NCI-H1694 (cell line): ENCODE measurements at regions not wholly inside any gene's neighbourhood (a gene's known extent, or its start where the extent isn't known, plus 50 kb on each side); places are given as distances from the start of the nearest gene placed in this dataset.
"Not testable (repeated sequence)": the region's sequence is repeated elsewhere in the genome, so short reads cannot be mapped to it uniquely, and the experiment has no call there.

Experiments
- DNase-seq: peaks from one replicate; lab custom pipeline; 2025; lab: John Stamatoyannopoulos, UW

DNA sequence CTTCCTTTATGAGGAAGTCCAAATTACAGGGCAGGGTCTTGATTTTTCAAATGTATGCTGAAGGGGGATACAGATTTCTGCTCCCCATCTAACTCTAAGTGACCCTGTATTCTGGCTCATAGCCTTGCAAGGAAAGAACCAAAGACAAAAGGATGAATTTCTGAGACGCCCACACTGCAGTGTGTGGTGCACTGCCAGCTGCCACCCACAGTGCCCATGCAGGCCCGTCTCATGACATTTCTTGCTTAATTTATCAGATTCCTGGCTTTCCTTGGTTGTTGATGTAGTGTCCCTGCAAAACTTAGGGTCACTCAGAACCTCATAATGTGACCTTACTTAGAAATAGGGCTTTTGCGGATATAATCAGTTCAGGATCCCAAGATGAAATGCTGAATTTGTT is 68.0 kb downstream of the CBLN4 start:
- no peak for DNase-seq

DNA sequence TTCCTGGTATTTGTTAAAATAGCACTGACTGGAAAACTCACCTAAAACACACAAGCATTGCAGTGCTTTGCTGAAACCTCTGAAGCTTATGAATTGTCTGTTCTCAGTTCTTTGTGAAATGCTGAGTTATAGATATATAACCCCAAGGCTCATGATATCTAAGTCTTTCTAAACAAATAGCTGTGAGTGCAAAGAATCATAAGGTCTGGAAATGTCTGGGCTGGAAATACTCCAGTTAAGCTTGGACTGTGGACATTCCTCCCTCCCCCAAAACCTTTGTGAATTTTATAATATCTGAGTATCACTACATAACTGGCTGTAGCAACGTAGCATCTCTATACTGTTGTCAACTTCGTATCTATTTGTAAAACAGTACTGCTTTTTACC is 69.1 kb downstream of the CBLN4 start:
- DNase-seq, result no peak

DNA sequence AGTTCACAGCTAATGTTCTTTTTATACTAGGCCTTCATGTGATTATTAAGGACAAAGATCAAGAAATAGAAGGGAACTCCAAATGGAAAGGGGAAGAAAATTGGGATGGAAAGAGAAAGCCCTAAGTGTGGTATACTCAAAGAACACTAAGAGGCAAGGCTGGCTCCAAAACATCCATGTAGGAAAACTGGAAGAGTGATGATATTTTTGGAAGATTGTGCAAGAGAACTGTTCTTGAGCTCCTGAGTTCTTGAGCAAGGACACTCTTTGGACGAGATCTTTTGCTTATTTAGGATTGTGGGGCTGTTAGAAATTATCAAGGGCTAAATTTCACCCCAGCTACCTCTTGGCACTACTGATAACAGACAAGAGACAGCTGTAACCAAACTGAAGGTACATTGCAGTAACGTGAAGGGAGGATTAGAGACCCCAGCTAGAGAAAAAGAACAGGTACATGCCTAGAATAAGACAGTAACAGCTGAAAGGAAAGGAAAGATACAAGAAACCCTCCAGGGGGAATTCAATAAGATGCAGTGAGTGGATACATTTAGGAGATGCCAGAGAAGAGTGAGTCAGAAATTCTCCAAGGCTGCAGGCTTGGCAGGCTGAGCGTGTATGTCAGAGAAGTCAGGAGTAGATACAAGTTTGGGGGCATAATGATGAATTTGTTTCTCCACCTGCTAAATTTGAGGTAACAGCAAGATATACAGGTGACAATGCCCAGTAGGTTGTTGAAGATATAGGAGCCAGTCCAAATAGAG is 69.7 kb downstream of the CBLN4 start:
- no peak for DNase-seq

DNA sequence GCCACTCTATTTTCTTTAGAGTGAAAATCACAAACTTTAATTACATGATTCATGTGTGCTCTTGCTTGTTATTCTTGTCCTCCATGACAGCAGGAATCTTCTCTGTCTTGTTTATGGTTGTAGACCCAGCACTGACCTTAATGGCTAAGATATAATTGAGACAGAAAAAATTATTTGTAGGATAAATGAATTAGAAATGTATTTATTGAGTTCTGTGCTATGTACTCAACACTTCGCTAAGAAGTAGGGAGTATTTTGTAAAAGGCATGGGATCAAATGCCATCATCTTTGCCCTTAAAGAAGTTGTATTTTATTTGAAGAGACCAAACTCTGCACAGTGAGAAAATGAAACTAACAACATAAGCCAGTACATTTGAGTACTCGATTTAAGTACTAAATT is 71.2 kb downstream of the CBLN4 start:
- DNase-seq, result no peak

DNA sequence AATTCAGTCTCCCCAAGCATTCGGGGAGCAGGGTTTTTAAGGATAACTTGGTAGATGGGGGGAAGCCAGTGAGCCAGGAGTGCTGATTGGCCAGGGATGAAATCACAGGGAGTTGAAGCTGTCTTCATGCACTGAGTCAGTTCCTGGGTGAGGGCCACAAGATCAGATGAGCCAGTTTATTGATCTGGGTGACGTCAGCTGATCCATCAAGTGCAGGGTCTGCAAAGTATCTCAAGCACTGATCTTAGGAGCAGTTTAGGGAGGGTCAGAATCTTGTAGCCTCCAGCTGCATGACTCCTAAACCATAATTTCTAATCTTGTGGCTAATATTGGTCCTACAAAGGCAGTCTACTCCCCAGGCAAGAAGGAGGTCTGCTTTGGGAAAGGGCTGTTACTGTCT is 74.4 kb downstream of the CBLN4 start:
- not testable (repeated sequence) for DNase-seq

DNA sequence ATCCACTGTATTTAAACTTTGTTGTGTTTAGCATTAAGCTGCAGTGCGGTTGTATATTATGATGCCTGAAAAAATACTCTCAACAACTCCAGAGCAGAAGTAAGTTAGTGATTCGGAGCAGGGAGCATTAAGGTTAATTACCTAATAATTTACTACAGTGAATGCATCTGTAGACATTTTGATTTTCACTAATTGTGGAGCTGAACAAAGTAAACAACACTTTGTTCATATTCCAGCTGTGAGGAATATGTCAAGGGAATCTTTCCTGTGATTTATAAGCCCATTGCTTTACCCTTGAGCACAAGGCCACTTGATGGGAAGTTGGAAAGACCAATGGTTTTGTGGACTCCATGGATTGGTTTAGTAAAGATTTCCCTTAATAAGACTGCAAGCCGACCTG is 77.1 kb downstream of the CBLN4 start:
- DNase-seq, result no peak

DNA sequence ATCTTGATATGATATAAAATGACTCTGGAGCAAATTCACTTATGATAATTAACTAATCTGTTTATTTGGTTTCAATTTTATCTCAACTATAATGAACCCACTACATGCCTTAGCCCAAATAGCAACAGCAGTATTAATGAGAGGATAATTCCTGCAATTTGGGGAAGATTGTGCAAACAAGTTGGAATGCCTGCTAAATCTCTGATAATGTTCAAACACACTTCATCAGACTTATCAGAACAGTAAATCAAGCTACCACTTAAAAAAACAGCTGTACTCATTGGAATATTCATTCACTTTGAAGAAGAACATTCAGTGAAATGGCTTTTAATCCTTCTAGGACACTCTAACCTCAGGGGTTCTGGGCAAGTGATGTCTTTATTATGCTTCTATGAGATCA is 85.4 kb downstream of the CBLN4 start:
- DNase-seq, result no peak

DNA sequence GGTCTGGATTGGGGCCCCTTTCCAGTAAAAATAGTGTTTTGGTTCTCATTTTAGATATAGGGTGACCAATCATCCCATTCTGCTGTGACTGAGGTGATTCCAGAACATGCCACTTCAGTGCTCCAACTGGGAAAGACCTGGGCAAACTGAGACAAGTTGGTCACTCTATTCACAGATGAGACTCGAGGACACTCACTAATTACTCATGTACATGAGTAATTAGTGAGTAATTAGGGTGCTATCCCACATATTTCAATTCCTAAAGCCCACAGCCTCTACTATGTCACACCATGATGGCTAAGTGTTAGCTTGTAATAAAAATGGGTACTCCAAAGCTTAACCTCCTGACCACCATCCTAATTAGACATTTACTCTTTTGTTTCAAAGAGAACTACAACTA is 86.0 kb downstream of the CBLN4 start:
- DNase-seq, result no peak

DNA sequence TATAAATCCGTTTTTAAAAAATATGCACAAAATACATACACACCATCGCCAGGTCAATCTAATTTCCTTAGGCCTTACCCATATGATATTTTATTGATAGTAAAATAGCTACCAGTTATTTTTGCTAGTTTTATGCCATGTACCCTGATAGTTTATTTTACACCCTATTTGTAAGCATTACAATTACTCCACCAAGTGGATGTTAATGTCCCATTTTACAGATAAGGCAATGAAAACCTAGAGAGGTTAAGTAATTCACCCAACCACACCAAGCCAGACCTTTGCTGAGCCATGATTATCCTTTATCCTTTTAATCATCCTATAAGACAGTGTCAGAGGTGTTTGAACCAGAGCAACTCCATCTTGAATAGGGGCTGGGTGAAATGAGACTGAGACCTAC is 86.8 kb downstream of the CBLN4 start:
- no peak for DNase-seq

DNA sequence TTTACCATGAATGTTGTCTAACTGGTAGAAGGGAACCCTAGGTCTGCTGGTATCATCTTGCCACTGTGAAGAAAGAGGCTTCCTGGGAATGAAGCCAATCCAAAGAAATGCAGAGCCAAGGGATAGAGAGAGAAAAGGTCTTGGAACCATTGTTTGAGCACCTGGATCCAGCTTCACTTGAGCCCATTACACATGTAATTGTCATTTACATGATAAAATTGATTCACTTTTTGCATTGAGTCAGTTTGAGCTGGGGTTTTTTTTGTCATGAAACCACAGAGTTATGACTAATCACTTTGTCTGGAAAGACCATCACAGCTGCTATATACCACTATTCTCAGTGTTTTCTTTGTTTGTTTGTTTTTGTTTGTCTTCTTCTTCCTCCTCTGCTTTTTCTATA is 112.3 kb downstream of the CBLN4 start:
- DNase-seq, result no peak

DNA sequence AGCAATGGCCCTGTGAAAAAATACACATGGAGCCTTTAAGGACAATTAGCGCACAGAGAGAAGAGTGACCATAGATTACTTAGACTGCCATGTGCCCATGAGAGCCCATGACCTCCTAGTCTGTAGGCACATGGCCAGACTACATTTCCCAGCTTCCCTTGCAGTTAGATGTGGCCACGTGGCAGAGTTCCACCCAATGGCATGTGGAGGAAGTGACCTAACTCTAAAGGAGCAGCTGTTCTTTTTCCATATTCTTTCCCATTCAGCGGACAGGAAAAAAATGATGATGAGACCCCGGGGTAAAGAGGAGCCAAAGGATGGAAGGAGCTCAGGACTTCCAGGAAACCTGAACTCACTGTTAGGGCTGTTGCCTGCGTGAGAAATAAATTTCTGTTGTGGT is 116.6 kb downstream of the CBLN4 start:
- DNase-seq, result no peak

DNA sequence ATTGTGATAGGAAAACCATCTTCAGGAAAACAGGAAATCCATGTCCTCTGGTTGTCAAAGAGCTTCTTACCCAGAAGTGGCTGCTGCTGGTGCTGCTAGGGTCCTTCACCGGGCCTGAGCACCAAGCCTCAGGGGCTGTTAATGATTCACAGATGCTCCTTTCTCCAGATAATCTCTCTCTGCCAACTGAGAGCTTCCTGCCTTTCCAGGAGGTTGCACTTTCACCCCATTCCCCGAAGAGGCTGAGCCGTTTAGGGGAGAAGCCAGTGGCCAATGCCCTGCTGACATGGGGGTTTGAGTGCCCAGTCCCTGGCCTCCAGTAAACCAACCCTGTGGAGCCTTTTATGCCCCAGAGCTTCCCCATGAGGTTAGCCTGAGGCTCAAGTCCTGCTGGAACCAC is 122.4 kb downstream of the CBLN4 start:
- DNase-seq, result no peak

DNA sequence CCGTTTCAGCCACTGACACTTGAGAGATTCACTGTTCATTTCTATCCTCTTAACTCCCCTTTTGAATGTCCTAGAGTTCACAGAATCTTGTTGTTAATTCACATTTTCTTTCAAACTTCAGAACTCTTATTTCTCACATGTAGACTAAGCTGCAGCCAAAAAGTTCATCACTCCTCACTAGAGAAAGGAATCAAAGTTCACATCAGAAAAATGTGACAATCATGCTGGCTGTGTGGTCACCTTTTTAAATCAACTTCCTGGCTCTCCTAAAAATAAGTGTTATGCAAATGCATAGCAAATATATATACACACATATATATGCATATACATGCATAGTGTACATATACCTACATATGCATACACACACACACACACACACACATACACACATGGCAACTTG is 123.0 kb downstream of the CBLN4 start:
- no peak for DNase-seq

DNA sequence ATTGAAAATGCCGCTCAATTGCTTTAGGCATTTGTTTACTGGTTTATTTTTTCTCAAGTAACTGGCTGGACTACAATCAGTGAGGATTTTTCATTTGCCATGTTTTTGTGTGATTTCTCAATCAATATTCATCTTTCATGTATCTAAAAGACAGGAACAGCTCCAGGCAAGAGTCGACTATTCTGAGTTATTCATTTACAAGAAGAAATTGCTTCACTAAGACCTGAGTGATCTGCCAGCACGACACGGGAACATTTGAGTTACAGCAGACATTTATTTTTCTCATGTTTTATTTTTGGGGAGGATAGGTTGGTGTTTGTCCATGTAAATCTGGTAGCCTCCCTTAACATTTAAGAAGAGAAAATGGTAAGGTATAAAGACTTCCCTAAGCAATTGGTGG is 124.1 kb downstream of the CBLN4 start:
- no peak for DNase-seq

DNA sequence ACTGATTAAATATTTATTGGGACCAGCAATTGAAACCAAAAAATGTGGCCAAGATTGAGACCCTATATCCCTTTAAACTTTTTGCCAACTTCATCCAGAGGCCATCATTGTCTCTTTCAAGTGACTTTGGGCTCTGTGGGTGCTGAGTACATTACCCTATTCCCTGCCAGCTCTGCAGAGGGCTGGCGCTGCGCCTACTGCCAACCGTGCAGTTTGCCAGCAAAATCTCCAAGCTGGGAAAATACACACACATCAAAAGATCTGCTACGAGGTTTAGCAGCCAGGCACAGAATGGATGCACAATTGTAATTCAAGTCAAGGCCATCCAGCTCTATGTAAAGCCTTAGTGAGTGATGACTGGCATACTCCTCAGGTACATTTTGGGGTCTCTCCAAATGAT is 125.0 kb downstream of the CBLN4 start:
- no peak for DNase-seq

DNA sequence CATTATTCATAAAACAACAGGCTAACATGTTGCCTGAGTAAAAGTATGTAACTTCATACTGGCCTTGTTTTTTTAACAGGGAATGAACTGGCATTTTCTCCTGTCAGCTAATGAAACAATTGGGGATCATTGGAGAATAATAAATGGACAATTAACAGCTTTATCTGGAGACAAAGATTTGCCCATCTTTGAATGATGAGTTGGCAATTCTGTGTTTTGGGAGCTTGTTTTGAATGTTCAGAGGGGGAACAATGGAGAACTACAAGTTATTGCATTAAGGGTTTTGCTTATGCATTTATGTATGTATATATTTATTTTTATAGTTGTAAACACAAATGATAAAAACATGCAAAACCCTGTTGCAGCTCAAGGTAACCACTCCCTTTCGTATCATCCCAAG is 150.3 kb downstream of the CBLN4 start:
- no peak for DNase-seq

DNA sequence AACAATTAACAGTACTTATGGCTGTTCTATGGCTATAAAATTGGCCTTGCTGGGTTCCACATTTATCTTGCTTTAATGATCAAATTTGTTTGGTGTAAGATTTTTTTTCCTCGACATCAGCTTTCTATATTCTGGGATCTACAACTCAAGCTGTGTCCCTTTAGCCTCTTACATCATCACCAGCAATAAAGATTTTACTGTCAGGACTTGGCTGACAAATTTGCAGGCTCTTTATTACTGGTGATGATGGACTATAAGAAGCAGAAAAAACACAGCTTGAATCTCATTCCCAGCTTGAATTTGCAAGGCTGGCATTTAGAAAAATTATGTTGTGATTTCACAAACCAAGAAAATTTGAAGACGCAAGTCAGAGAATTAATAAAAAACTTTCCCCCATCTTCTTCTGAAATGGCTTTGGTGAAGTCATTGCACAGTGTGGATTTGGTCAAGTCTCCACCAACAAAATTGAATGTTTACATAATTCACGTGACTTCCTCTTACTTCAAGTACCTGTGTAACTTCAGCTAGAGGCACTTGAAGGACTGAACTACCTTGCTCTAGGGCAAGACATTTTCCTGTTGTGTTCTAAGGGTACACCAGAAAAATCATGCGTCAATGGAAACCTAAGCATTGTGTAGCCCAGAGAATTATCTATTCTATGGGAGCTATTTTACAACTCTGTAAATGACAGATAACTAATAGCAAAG is 175.0 kb downstream of the CBLN4 start:
- DNase-seq, result no peak

DNA sequence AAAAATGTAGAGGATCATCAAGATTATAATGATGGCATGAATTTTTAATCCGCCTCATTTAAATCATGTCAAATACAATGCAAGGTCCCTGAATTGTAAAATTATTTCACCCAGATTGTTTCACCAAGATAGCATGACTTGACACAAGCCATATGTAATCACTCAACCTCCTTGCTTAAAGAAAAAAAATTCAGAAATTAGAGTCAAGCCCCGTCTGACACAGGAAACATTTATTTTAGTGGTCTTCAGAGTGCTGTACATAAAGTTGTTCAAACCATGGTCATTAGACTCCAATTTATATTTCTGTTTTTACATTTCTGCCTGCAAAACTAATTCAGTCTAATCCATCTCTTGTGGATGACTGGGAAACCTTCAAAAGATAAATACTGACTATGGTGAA is 200.2 kb downstream of the CBLN4 start:
- DNase-seq, result no peak

DNA sequence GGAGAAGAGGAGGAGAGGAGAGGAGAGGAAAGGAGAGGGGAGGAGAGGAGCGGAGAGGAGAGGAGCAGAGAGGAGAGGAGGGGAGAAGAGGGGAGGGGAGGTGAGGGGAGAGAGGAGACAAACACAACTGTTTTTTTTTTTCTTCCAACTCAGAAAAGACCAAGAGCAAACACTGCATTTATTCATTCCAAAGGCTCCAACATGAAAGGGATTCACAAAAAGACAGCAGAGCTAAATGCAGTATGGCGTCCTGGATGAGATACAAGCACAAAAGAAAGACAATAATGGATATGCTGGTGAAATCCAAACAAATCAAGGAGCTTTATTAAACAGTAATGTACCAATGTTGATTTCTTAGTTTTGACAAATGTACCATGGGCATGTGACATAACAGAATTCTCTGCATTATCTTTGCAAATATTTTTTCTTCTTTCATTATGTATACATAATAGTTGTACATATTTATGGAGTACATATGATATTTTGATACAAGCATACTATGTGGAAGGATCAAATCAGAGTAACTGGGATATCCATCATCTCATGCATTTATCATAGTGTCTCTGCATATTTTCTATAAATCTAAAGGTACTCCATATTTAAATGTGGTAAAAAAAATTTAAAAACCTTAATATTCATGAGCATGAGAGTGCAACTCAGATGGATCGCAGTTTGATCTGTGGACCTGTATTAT is 204.6 kb downstream of the CBLN4 start:
- no peak for DNase-seq

DNA sequence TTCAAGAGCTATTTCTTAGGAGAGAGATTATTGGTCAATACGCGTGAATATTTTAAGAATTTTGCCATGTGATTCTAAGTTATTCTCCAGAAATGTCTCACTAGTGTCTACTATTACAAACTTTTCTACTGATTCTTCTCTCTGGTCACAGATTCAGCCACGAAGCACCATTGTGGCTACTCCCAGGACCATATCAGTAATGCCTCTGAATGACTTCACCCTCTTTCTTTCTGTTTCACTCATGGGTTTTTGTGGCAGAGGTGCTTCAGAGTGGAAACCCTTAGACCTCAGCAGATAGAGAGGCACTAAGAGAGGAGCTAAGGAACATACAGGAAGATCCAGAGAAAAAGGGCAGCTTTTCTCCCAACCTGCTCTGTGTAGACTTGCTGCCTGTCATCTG is 211.3 kb downstream of the CBLN4 start:
- DNase-seq, result no peak

DNA sequence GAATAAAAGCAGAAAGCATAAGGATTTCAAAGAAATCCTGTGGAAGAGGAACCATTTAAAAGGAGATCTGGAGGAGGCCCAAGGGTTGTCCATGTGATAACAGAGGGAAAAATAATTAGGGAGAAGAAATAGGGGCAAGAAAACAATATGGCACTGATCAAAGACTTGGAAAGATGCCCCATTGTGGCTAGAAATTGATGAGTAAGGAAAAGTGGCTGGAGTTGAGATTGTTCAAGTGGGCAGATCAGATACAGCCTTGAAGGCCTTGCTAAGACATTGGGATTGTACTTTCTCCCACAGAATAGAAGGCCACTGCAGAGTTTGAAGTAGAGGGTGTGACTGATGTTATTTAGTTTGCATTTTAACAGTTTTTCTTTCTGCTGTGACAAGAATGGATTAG is 213.3 kb downstream of the CBLN4 start:
- DNase-seq, result no peak

DNA sequence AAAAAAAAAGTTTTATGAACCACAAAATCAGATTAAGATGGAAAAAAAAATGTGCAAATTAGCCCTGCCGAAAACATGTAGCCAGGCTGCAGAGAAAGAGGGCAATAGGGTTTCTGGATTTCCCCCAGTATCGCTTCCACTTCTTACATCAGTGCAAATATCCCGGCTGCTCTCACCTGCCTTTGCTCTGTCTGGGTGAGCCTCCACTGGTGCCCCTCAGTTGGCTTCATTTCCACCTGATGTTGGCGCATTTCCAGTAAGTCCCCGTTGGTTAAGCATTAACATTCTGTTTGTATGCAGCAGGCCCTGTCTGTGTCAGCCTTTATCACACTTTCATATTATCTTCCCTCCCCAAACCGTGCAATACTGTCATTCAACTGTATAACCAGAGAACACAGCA is 215.1 kb downstream of the CBLN4 start:
- no peak for DNase-seq

DNA sequence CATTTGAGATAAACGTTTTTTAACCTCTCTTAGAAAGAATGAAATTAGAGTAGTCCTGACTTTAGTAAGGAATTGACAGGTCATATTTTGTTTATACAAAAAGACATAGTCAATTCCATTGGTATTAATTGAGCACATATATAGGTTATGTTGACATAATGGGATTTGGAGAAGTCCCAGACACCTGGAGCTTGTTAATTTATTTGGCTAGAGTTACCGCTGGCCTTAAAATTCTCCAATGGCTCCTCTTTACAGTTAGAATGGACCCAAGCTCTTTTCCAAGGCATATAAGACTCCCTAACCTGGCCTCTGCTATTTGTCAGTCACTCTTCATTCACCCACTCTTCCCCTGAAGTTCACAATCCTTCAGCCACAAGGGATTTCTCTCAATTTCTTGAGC is 221.3 kb downstream of the CBLN4 start:
- DNase-seq, result no peak
